ENCODE measurements at regions not wholly inside any gene's neighbourhood (a gene's known extent, or its start where the extent isn't known, plus 50 kb on each side); places are given as distances from the start of the nearest gene placed in this dataset.

DNA sequence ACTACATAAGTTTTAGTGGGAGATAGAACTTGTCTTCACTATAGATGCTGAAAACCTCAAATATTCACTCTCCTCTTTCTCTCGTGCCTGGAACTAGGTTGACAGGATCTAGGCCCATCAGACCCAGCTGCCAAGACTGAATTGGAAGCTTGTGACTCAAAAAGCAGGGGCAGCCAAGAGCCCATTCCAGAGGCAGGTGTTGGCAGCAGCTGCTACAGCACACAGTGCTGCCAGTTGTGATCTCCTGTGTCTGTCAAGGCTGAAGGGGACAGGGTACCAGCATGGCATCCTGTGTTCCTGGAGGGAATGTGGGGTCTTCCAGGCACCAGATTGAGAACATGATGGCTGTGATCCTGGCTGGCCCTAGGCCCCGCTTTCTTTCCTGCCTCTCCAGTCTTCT is 92.5 kb upstream of the MB21D2 start:
- Histone ChIP-seq H2AFZ (ENCODE audit: low read depth) (no peak overlapping the region), H3K9ac (no peak overlapping the region), H3K79me2 (ENCODE audit: insufficient read depth) (no peaks in the 10 kb centered on the region), H3K9me3 (peaks cover 4% of the 10 kb centered on the region; the same call in 1 of the 2 replicates), H3K9me2 (no peaks in the 10 kb centered on the region), H3K36me3 (replicated peaks in 1 of 2; ENCODE audit: control insufficient read depth in 1 of 2, insufficient read depth in 2 of 2, low read length in 1 of 2) (no peaks in the 10 kb centered on the region), H3K4me1 (ENCODE audit: control insufficient read depth in 1 of 2, insufficient read depth in 2 of 2, low read depth in 1 of 2, low read length in 1 of 2) (no peaks in the 10 kb centered on the region), H3K27me3 (ENCODE audit: insufficient read depth) (no peaks in the 10 kb centered on the region), H4K20me1 (ENCODE audit: insufficient read depth) (no peaks in the 10 kb centered on the region), H3K4me3 (ENCODE audit: low read depth in 2 of 2, low read length in 1 of 2) (no peak overlapping the region), H3K4me2 (no peak overlapping the region), H3K27ac (ENCODE audit: low read depth in 2 of 2, low read length in 1 of 2) (no peak overlapping the region), H3F3A (replicated peaks; ENCODE audit: insufficient read depth) (no peaks in the 10 kb centered on the region)
- TF ChIP-seq GATA2 (CRISPR knock-in tag; IDR thresholded peaks at IDR 0.05) (no peak), FOXJ3 (CRISPR knock-in tag; IDR thresholded peaks at IDR 0.05) (no peak), TEAD4 (IDR thresholded peaks at IDR 0.05; ENCODE audit: borderline replicate concordance, insufficient read depth) (no peak), FOXM1 (IDR thresholded peaks at IDR 0.05; ENCODE audit: low read depth) (no peak), MXI1 (IDR thresholded peaks at IDR 0.05; ENCODE audit: low read depth, low read length) (no peak), RXRA (IDR thresholded peaks at IDR 0.05; ENCODE audit: borderline replicate concordance, low read depth) (no peak), SMC3 (IDR thresholded peaks at IDR 0.05; ENCODE audit: low read depth, low read length) (no peak)
- TF ChIP-seq, protein P1, sequence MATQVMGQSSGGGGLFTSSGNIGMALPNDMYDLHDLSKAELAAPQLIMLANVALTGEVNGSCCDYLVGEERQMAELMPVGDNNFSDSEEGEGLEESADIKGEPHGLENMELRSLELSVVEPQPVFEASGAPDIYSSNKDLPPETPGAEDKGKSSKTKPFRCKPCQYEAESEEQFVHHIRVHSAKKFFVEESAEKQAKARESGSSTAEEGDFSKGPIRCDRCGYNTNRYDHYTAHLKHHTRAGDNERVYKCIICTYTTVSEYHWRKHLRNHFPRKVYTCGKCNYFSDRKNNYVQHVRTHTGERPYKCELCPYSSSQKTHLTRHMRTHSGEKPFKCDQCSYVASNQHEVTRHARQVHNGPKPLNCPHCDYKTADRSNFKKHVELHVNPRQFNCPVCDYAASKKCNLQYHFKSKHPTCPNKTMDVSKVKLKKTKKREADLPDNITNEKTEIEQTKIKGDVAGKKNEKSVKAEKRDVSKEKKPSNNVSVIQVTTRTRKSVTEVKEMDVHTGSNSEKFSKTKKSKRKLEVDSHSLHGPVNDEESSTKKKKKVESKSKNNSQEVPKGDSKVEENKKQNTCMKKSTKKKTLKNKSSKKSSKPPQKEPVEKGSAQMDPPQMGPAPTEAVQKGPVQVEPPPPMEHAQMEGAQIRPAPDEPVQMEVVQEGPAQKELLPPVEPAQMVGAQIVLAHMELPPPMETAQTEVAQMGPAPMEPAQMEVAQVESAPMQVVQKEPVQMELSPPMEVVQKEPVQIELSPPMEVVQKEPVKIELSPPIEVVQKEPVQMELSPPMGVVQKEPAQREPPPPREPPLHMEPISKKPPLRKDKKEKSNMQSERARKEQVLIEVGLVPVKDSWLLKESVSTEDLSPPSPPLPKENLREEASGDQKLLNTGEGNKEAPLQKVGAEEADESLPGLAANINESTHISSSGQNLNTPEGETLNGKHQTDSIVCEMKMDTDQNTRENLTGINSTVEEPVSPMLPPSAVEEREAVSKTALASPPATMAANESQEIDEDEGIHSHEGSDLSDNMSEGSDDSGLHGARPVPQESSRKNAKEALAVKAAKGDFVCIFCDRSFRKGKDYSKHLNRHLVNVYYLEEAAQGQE (IDR thresholded peaks at IDR 0.05; ENCODE audit: low read depth, low read length): no peak
- TF ChIP-seq, protein P2, sequence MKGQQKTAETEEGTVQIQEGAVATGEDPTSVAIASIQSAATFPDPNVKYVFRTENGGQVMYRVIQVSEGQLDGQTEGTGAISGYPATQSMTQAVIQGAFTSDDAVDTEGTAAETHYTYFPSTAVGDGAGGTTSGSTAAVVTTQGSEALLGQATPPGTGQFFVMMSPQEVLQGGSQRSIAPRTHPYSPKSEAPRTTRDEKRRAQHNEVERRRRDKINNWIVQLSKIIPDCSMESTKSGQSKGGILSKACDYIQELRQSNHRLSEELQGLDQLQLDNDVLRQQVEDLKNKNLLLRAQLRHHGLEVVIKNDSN (IDR thresholded peaks at IDR 0.05; ENCODE audit: borderline replicate concordance, low read depth): no peak
- TF ChIP-seq, protein P3, sequence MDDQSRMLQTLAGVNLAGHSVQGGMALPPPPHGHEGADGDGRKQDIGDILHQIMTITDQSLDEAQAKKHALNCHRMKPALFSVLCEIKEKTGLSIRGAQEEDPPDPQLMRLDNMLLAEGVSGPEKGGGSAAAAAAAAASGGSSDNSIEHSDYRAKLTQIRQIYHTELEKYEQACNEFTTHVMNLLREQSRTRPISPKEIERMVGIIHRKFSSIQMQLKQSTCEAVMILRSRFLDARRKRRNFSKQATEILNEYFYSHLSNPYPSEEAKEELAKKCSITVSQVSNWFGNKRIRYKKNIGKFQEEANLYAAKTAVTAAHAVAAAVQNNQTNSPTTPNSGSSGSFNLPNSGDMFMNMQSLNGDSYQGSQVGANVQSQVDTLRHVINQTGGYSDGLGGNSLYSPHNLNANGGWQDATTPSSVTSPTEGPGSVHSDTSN (IDR thresholded peaks at IDR 0.05): no peak
- 50% methylated on average over 2 of the region's 2 CpGs for WGBS (ENCODE audit: low lambda C conversion rate)
- DNase-seq: no peak
- ChIA-PET POLR2A (no interaction called here), CTCF (interaction anchor here (0.8 kb wide), 1 partner anchor 193 kb away, joined by 3 read pairs; no protein-coding TSS in a partner anchor)

DNA sequence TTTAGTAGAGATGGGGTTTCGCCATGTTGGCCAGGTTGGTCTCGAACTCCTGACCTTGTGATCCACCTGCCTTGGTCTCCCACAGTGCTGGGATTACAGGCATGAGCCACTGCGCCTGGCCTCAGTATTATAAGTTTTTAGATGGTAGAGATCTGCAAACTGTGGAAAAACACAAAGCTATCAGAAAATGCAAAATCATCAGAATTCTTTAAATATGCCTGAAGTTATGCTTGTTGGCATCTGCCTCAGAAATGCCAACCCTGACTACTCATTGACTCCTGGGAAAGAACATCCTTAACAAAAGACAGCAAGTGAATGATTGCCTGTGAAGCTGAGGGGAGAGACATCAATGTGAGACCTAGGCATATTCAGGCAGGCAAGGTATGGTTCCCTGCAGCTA is 94.3 kb upstream of the MB21D2 start:
- Histone ChIP-seq H3K27ac (ENCODE audit: low read depth in 2 of 2, low read length in 1 of 2) (no peak overlapping the region), H3K79me2 (ENCODE audit: insufficient read depth) (no peaks in the 10 kb centered on the region), H3K27me3 (ENCODE audit: insufficient read depth) (no peaks in the 10 kb centered on the region), H3K4me1 (ENCODE audit: control insufficient read depth in 1 of 2, insufficient read depth in 2 of 2, low read depth in 1 of 2, low read length in 1 of 2) (no peaks in the 10 kb centered on the region; a peak in 1 of 4 replicates), H3K4me3 (ENCODE audit: low read depth in 2 of 2, low read length in 1 of 2) (no peak overlapping the region), H4K20me1 (ENCODE audit: insufficient read depth) (no peaks in the 10 kb centered on the region), H3F3A (replicated peaks; ENCODE audit: insufficient read depth) (no peaks in the 10 kb centered on the region), H2AFZ (ENCODE audit: low read depth) (no peak overlapping the region), H3K9me3 (peaks cover 4% of the 10 kb centered on the region; the same call in 1 of the 2 replicates), H3K36me3 (replicated peaks in 1 of 2; ENCODE audit: control insufficient read depth in 1 of 2, insufficient read depth in 2 of 2, low read length in 1 of 2) (no peaks in the 10 kb centered on the region), H3K9me2 (no peaks in the 10 kb centered on the region), H3K4me2 (no peak overlapping the region), H3K9ac (no peak overlapping the region)
- ChIA-PET CTCF (interaction anchor here (1.7 kb wide), 1 partner anchor 29 kb away, joined by 3 read pairs; no protein-coding TSS in a partner anchor), POLR2A (no interaction called here)
- DNase-seq: no peak
- WGBS (ENCODE audit: low lambda C conversion rate): 61% methylated on average over 3 of the region's 3 CpGs
- TF ChIP-seq GABPA (IDR thresholded peaks at IDR 0.05; ENCODE audit: low read depth): no peak
- TF ChIP-seq POLR2AphosphoS5 (IDR thresholded peaks at IDR 0.05; ENCODE audit: low read depth, low read length): no peak
- TF ChIP-seq, protein P4, sequence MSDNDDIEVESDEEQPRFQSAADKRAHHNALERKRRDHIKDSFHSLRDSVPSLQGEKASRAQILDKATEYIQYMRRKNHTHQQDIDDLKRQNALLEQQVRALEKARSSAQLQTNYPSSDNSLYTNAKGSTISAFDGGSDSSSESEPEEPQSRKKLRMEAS (IDR thresholded peaks at IDR 0.05; ENCODE audit: low read depth): no peak
- TF ChIP-seq, protein P5, sequence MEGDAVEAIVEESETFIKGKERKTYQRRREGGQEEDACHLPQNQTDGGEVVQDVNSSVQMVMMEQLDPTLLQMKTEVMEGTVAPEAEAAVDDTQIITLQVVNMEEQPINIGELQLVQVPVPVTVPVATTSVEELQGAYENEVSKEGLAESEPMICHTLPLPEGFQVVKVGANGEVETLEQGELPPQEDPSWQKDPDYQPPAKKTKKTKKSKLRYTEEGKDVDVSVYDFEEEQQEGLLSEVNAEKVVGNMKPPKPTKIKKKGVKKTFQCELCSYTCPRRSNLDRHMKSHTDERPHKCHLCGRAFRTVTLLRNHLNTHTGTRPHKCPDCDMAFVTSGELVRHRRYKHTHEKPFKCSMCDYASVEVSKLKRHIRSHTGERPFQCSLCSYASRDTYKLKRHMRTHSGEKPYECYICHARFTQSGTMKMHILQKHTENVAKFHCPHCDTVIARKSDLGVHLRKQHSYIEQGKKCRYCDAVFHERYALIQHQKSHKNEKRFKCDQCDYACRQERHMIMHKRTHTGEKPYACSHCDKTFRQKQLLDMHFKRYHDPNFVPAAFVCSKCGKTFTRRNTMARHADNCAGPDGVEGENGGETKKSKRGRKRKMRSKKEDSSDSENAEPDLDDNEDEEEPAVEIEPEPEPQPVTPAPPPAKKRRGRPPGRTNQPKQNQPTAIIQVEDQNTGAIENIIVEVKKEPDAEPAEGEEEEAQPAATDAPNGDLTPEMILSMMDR (IDR thresholded peaks at IDR 0.05): no peak
- no peak for TF ChIP-seq EP300 (IDR thresholded peaks at IDR 0.05; ENCODE audit: borderline replicate concordance in 1 of 2, low read depth in 1 of 2, low read length in 1 of 2)
- TF ChIP-seq, protein P3 (IDR thresholded peaks at IDR 0.05): no peak
- no peak for TF ChIP-seq CHD2 (IDR thresholded peaks at IDR 0.05; ENCODE audit: low read length, partially characterized antibody)
- TF ChIP-seq SIN3A (IDR thresholded peaks at IDR 0.05; ENCODE audit: borderline replicate concordance, low read depth, low read length): no peak
- TF ChIP-seq, protein P6, sequence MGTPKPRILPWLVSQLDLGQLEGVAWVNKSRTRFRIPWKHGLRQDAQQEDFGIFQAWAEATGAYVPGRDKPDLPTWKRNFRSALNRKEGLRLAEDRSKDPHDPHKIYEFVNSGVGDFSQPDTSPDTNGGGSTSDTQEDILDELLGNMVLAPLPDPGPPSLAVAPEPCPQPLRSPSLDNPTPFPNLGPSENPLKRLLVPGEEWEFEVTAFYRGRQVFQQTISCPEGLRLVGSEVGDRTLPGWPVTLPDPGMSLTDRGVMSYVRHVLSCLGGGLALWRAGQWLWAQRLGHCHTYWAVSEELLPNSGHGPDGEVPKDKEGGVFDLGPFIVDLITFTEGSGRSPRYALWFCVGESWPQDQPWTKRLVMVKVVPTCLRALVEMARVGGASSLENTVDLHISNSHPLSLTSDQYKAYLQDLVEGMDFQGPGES (IDR thresholded peaks at IDR 0.05; ENCODE audit: low read depth, low read length): no peak
